ENCODE measurements at regions not wholly inside any gene's neighbourhood (a gene's known extent, or its start where the extent isn't known, plus 50 kb on each side); places are given as distances from the start of the nearest gene placed in this dataset.
"Not testable (repeated sequence)": the region's sequence is repeated elsewhere in the genome, so short reads cannot be mapped to it uniquely, and the experiment has no call there.

DNA sequence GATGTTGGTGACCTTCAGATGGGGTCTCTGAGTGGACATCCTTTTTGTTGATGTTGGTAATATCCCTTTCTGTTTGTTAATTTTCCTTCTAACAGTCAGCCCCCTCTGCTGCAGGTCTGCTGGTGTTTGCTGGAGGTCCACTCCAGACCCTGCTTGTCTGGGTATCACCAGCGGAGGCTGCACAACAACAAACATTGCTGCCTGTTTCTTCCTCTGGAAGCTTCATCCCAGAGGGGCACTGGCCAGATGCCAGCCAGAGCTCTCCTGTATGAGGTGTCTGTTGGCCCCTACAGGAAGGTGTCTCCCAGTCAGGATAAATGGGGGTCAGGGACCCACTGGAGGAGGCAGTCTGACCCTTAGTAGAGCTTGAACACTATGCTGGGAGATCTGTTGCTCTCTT, 60.6 kb upstream of the IRAK1BP1 start:
- TF ChIP-seq, protein P1, sequence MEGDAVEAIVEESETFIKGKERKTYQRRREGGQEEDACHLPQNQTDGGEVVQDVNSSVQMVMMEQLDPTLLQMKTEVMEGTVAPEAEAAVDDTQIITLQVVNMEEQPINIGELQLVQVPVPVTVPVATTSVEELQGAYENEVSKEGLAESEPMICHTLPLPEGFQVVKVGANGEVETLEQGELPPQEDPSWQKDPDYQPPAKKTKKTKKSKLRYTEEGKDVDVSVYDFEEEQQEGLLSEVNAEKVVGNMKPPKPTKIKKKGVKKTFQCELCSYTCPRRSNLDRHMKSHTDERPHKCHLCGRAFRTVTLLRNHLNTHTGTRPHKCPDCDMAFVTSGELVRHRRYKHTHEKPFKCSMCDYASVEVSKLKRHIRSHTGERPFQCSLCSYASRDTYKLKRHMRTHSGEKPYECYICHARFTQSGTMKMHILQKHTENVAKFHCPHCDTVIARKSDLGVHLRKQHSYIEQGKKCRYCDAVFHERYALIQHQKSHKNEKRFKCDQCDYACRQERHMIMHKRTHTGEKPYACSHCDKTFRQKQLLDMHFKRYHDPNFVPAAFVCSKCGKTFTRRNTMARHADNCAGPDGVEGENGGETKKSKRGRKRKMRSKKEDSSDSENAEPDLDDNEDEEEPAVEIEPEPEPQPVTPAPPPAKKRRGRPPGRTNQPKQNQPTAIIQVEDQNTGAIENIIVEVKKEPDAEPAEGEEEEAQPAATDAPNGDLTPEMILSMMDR (IDR thresholded peaks at IDR 0.05 in 2 of 3, conservative IDR thresholded peaks at IDR 0.05 in 1 of 3; ENCODE audit: borderline replicate concordance in 1 of 3, insufficient read depth in 1 of 3, low read depth in 2 of 3, low read length in 2 of 3) = not testable (repeated sequence)
- TF ChIP-seq, protein P2, sequence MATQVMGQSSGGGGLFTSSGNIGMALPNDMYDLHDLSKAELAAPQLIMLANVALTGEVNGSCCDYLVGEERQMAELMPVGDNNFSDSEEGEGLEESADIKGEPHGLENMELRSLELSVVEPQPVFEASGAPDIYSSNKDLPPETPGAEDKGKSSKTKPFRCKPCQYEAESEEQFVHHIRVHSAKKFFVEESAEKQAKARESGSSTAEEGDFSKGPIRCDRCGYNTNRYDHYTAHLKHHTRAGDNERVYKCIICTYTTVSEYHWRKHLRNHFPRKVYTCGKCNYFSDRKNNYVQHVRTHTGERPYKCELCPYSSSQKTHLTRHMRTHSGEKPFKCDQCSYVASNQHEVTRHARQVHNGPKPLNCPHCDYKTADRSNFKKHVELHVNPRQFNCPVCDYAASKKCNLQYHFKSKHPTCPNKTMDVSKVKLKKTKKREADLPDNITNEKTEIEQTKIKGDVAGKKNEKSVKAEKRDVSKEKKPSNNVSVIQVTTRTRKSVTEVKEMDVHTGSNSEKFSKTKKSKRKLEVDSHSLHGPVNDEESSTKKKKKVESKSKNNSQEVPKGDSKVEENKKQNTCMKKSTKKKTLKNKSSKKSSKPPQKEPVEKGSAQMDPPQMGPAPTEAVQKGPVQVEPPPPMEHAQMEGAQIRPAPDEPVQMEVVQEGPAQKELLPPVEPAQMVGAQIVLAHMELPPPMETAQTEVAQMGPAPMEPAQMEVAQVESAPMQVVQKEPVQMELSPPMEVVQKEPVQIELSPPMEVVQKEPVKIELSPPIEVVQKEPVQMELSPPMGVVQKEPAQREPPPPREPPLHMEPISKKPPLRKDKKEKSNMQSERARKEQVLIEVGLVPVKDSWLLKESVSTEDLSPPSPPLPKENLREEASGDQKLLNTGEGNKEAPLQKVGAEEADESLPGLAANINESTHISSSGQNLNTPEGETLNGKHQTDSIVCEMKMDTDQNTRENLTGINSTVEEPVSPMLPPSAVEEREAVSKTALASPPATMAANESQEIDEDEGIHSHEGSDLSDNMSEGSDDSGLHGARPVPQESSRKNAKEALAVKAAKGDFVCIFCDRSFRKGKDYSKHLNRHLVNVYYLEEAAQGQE (IDR thresholded peaks at IDR 0.05; ENCODE audit: low read depth) = not testable (repeated sequence)
- TF ChIP-seq POLR2AphosphoS5 (IDR thresholded peaks at IDR 0.05; ENCODE audit: low read depth, low read length); EZH2phosphoT487 (IDR thresholded peaks at IDR 0.05; ENCODE audit: borderline replicate concordance); TCF7L2 (IDR thresholded peaks at IDR 0.05; ENCODE audit: borderline replicate concordance, extremely low read depth, insufficient read depth, insufficient read length); JUND (IDR thresholded peaks at IDR 0.05); POLR2A (IDR thresholded peaks at IDR 0.05; ENCODE audit: borderline replicate concordance, extremely low read depth, insufficient read depth, insufficient read length); CBX3 (IDR thresholded peaks at IDR 0.05; ENCODE audit: low read depth); FOSL1 (IDR thresholded peaks at IDR 0.05; ENCODE audit: low read depth); EZH2 (IDR thresholded peaks at IDR 0.05); ZFX (IDR thresholded peaks at IDR 0.05): not testable (repeated sequence)
- TF ChIP-seq, protein P3, sequence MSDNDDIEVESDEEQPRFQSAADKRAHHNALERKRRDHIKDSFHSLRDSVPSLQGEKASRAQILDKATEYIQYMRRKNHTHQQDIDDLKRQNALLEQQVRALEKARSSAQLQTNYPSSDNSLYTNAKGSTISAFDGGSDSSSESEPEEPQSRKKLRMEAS (IDR thresholded peaks at IDR 0.05) = not testable (repeated sequence)
